ENCODE measurements at regions not wholly inside any gene's neighbourhood (a gene's known extent, or its start where the extent isn't known, plus 50 kb on each side); places are given as distances from the start of the nearest gene placed in this dataset.

DNA sequence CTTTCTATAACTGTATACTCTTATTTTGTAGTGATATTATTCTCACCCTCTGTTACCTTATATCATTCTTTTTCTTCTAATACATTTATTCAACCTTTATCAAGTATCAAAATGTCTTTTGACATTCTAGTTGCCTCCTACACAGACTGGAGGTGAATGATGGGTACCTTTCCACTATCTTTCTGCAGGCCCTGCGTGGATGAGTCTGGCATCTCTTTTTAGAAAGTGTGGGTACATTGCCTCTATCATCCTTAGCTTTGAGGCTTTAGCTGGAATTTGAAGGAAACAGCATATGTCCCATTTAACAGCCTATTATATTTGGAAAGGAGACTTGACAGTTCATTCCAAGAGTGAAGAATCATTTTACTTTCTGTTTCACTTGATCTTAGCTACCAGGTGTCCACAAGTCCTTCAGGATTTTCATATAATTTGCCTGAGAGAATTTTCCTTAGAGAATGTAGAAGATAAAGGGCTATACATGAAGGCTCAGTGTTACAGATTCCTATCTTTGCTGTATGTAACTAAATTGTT is 192.0 kb downstream of the CWF19L2 start:
- TF ChIP-seq, protein P1, sequence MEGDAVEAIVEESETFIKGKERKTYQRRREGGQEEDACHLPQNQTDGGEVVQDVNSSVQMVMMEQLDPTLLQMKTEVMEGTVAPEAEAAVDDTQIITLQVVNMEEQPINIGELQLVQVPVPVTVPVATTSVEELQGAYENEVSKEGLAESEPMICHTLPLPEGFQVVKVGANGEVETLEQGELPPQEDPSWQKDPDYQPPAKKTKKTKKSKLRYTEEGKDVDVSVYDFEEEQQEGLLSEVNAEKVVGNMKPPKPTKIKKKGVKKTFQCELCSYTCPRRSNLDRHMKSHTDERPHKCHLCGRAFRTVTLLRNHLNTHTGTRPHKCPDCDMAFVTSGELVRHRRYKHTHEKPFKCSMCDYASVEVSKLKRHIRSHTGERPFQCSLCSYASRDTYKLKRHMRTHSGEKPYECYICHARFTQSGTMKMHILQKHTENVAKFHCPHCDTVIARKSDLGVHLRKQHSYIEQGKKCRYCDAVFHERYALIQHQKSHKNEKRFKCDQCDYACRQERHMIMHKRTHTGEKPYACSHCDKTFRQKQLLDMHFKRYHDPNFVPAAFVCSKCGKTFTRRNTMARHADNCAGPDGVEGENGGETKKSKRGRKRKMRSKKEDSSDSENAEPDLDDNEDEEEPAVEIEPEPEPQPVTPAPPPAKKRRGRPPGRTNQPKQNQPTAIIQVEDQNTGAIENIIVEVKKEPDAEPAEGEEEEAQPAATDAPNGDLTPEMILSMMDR (conservative IDR thresholded peaks at IDR 0.05; ENCODE audit: low read depth, low read length) = no peak
- no peak for TF ChIP-seq EZH2 (IDR thresholded peaks at IDR 0.05; ENCODE audit: low read length, unreplicated experiment)
